D721Med (cell line): ENCODE measurements at regions not wholly inside any gene's neighbourhood (a gene's known extent, or its start where the extent isn't known, plus 50 kb on each side); places are given as distances from the start of the nearest gene placed in this dataset.

Source experiments
- DNase-seq: peaks from one replicate; pipeline ENCODE4 v3.0.0; 2011; ENCODE audit warnings: low spot score; ENCODE audit not compliant: insufficient read length
- FAIRE-seq: peaks from 2 replicates; lab custom pipeline; 2011; peaks lifted over from hg19 to GRCh38; lab: Jason Lieb, UNC
- TF ChIP-seq, protein P1 (sequence below): IDR thresholded peaks from 2 replicates; pipeline ENCODE4 v1.5.1; 2012; ENCODE audit warnings: mild to moderate bottlenecking, control low read depth; ENCODE audit not compliant: insufficient read depth; ENCODE audit errors: missing control alignments

DNA sequence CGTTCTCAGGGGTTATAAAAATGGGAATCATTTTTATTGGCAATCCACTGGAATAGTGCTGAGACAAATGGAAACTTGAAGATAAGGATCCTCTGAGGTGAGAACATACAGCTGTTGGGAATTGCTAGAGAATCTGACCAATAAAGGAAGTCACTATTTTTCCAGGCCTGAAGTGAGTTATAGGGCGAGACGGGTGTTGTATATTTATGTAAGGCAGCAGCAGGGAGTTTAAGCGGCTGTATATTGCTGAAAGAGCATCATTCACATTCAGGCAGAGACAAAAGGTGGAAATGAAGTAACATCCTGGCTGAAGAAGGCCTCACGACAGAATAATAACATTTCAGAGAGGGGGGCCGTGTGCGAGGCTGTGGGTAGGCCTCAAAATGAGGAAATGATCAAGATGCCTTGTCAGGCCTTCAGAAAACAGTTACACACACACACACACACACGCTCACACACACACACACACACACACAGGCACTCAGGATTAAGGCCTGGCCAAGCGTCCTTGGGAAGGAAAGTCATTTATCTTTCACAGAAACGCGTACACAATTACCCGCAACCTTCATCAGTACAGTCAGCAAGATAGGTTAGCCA, 964.9 kb upstream of the NR2F2 start:
- TF ChIP-seq, protein P1, sequence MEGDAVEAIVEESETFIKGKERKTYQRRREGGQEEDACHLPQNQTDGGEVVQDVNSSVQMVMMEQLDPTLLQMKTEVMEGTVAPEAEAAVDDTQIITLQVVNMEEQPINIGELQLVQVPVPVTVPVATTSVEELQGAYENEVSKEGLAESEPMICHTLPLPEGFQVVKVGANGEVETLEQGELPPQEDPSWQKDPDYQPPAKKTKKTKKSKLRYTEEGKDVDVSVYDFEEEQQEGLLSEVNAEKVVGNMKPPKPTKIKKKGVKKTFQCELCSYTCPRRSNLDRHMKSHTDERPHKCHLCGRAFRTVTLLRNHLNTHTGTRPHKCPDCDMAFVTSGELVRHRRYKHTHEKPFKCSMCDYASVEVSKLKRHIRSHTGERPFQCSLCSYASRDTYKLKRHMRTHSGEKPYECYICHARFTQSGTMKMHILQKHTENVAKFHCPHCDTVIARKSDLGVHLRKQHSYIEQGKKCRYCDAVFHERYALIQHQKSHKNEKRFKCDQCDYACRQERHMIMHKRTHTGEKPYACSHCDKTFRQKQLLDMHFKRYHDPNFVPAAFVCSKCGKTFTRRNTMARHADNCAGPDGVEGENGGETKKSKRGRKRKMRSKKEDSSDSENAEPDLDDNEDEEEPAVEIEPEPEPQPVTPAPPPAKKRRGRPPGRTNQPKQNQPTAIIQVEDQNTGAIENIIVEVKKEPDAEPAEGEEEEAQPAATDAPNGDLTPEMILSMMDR: no peak
- no peak for DNase-seq
- no peak for FAIRE-seq

DNA sequence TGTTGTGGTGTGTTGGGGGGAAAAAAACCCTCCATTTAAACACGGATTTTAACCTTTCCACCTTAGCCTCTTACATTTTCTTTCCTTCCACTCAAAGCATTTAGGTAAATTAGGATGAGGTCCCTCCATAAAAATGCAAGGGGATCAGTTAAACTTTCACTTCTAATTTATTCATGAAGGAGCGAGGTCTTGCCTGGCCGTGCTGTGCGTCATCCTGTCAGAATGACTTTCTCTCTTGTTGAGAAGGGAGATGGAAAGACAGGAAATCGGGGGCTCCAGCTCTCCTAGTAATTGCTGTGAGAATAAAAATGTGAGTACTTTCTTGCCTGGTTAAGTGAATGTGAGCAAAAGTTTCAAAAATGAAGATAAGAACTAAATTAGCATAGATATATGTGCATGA, 962.3 kb upstream of the NR2F2 start:
- DNase-seq (no peak), FAIRE-seq (no peak)
- TF ChIP-seq, protein P1: no peak

GRCh38 chr15:95368755-95369601, 961.5 kb upstream of the NR2F2 start:
- TF ChIP-seq, protein P1: no peak
- FAIRE-seq: no peak
- no peak for DNase-seq

DNA sequence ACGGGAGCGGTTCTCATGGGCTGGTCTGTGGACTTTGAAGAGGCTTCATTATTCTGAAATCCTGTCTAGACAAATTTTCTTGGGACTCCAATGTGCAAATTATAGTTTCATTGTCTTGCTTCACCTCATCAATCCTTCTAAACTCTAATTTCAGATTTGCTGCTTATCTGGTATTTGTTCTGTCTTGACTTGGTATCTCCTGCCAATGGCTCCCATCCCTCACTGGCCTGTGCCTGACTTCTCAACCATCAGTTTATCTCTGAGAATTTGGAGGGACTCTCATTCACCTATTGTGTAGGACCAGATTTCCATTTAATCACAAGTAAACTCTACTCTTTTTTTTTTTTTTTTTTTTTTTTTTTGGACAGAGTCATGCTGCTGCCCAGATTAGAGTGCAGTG, 960.2 kb upstream of the NR2F2 start:
- DNase-seq: no peak
- no peak for FAIRE-seq

DNA sequence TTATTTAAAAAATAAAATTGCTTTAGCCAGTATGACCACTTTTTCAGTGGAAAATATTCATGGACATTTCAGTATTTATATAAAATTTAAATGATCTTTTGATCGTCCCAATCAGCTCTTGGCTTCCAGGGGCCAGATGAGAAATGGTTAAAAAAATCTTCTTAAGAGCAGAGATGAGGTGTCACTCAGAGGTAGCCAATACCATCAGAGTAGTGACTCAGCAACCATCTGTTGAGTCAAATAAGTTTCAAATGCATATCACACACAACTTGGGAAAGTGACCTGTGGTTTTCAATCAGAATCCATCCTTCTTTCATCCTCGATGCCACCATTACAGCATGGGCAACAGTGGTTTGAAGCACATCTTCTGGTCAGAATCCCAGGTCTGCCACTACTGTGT, 958.8 kb upstream of the NR2F2 start:
- DNase-seq (no peak), FAIRE-seq (no peak)
- TF ChIP-seq, protein P1: no peak

More for the DNA sequence above, 960.2 kb upstream of the NR2F2 start:
- TF ChIP-seq, protein P1: no peak

DNA sequence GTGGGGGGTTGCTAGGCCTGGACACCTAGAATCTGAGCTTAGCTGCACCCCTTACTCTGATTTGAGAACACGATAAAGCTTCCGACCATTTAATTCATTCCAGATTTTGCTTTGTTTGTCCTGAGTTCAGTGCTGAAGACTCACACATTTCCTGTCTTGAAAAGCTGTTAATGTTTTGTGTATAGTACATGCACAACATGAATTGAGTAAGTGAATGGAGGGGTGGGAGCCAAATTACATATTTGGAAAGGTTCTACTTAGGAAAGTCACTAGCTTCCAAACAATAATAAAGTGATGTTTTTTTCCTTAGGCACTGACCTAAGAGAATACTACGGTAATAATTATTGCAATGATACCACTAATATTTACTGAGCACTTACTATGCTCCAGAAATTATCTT, 955.2 kb upstream of the NR2F2 start:
- TF ChIP-seq, protein P1: no peak
- no peak for DNase-seq
- FAIRE-seq: no peak
